CD14-positive monocyte (primary cell): ENCODE measurements at regions not wholly inside any gene's neighbourhood (a gene's known extent, or its start where the extent isn't known, plus 50 kb on each side); places are given as distances from the start of the nearest gene placed in this dataset.
"Not testable (repeated sequence)": the region's sequence is repeated elsewhere in the genome, so short reads cannot be mapped to it uniquely, and the experiment has no call there.

Experiments used
- DNase-seq, 3 donors: peaks; one replicate each; pipeline ENCODE4 v3.0.0-alpha.2; 2011 to 2022
- H2AFZ ChIP-seq: 2 replicates; pipeline ENCODE4 v1.6.0; 2012; ENCODE audit warnings: mild to moderate bottlenecking, low read depth, low read length, inconsistent platforms; ENCODE audit not compliant: insufficient read depth, poor library complexity, severe bottlenecking
- H3K27ac ChIP-seq, 2 donors: 1 replicate in 1 of 2; 2 replicates in 1 of 2; pipeline ENCODE4 v1.5.1; 2012 to 2013; ENCODE audit warnings: low read length in 2 of 2, control low read depth in 1 of 2, inconsistent platforms in 1 of 2, low read depth in 1 of 2, mild to moderate bottlenecking in 1 of 2
- H3K27me3 ChIP-seq, 2 donors: one replicate each; pipeline versions ENCODE4 v1.6.0 to v1.6.1; 2011 to 2013; ENCODE audit warnings: low read length in 2 of 2; ENCODE audit not compliant: control insufficient read depth in 2 of 2, insufficient read depth in 2 of 2
- H3K36me3 ChIP-seq, 2 donors: replicated peaks in 1 of 2; 1 replicate in 1 of 2; 2 replicates in 1 of 2; pipeline versions ENCODE4 v1.5.1 to v1.6.1; 2012 to 2013; ENCODE audit warnings: low read length in 2 of 2, control low read depth in 1 of 2, inconsistent platforms in 1 of 2, mild to moderate bottlenecking in 1 of 2; ENCODE audit not compliant: insufficient read depth in 2 of 2, control insufficient read depth in 1 of 2
- H3K4me1 ChIP-seq, 2 donors: 1 replicate in 1 of 2; 2 replicates in 1 of 2; pipeline versions ENCODE4 v1.5.1 to v1.6.1; 2012 to 2013; ENCODE audit warnings: low read length in 2 of 2, control low read depth in 1 of 2, inconsistent platforms in 1 of 2, mild to moderate bottlenecking in 1 of 2, moderate library complexity in 1 of 2; ENCODE audit not compliant: insufficient read depth in 2 of 2, control insufficient read depth in 1 of 2
- H3K4me2 ChIP-seq: replicated peaks from 2 replicates; pipeline ENCODE3; 2012; ENCODE audit warnings: low read length, moderate library complexity, mild to moderate bottlenecking; ENCODE audit not compliant: poor library complexity, severe bottlenecking; ENCODE audit errors: extremely low read depth
- H3K4me3 ChIP-seq, 3 experiments: fragments of 200-600 bp in 1 of 3; sonication (generic) in 1 of 3; replicated peaks in 1 of 3; 1 replicate in 2 of 3; 2 replicates in 1 of 3; pipeline ENCODE4 v1.5.1; 2011 to 2013; ENCODE audit warnings: low read length in 3 of 3, mild to moderate bottlenecking in 3 of 3, control low read depth in 2 of 3, low read depth in 2 of 3, inconsistent platforms in 1 of 3, moderate library complexity in 1 of 3
- H3K79me2 ChIP-seq: 2 replicates; pipeline ENCODE4 v1.6.0; 2012; ENCODE audit warnings: mild to moderate bottlenecking, control low read depth, inconsistent platforms, low read length, moderate library complexity; ENCODE audit not compliant: insufficient read depth
- H3K9ac ChIP-seq: 2 replicates; pipeline ENCODE4 v1.6.0; 2017; ENCODE audit warnings: low read length, mild to moderate bottlenecking; ENCODE audit not compliant: insufficient read depth, poor library complexity, severe bottlenecking
- H3K9me3 ChIP-seq, 2 donors: replicated peaks in 1 of 2; 1 replicate in 1 of 2; 2 replicates in 1 of 2; pipeline versions ENCODE4 v1.5.1 to v1.6.1; 2012 to 2013; ENCODE audit warnings: low read length in 2 of 2, control low read depth in 1 of 2; ENCODE audit not compliant: control insufficient read depth in 1 of 2, insufficient read depth in 1 of 2
- H4K20me1 ChIP-seq: 2 replicates; pipeline ENCODE4 v1.6.0; 2012; ENCODE audit warnings: mild to moderate bottlenecking, low read length, control low read depth, moderate library complexity; ENCODE audit not compliant: insufficient read depth
- H3K27ac Mint-ChIP-seq, 7 donors: one replicate each; pipeline ENCODE4 v1.8.0; 2020; ENCODE audit warnings: mild to moderate bottlenecking in 7 of 7, mixed read lengths in 7 of 7, moderate library complexity in 6 of 7, inconsistent platforms in 2 of 7
- H3K27me3 Mint-ChIP-seq, 3 donors: one replicate each; pipeline ENCODE4 v1.8.0; 2021 to 2022; ENCODE audit warnings: low read depth in 3 of 3, mild to moderate bottlenecking in 3 of 3, mixed read lengths in 3 of 3, moderate library complexity in 3 of 3, inconsistent platforms in 1 of 3
- H3K36me3 Mint-ChIP-seq, 2 donors: one replicate each; pipeline ENCODE4 v1.8.0; 2020; ENCODE audit warnings: mixed read lengths in 2 of 2, inconsistent platforms in 1 of 2, mild to moderate bottlenecking in 1 of 2
- H3K4me1 Mint-ChIP-seq: one replicate; pipeline ENCODE4 v1.8.0; 2020; ENCODE audit warnings: mild to moderate bottlenecking, mixed read lengths
- H3K4me3 Mint-ChIP-seq, 2 donors: one replicate each; pipeline ENCODE4 v1.8.0; 2020; ENCODE audit warnings: mild to moderate bottlenecking in 2 of 2, mixed read lengths in 2 of 2, moderate library complexity in 1 of 2
- H3K9me3 Mint-ChIP-seq, 7 donors: one replicate each; pipeline ENCODE4 v1.8.0; 2020 to 2022; ENCODE audit warnings: mixed read lengths in 7 of 7, mild to moderate bottlenecking in 6 of 7, moderate library complexity in 6 of 7, inconsistent platforms in 2 of 7
- WGBS: methylation state at CpG from one replicate; pipeline ENCODE4 v1.1.5; 2013; ENCODE audit warnings: missing lambda C conversion rate; ENCODE audit not compliant: insufficient coverage; 5-methylcytosine and 5-hydroxymethylcytosine counted together
- intact Hi-C, 2 donors: fragments of 100-400 bp; cut with micrococcal nuclease; formaldehyde crosslinking; loops; one replicate each; pipeline versions ENCODE4 v1.15.0 to v1.15.1; 2023
- TF ChIP-seq, protein P1 (sequence below): fragments of 200-600 bp; IDR thresholded peaks from one replicate; pipeline ENCODE4 v1.8.0; 2022; ENCODE audit warnings: antibody characterized with exemption, mild to moderate bottlenecking

DNA sequence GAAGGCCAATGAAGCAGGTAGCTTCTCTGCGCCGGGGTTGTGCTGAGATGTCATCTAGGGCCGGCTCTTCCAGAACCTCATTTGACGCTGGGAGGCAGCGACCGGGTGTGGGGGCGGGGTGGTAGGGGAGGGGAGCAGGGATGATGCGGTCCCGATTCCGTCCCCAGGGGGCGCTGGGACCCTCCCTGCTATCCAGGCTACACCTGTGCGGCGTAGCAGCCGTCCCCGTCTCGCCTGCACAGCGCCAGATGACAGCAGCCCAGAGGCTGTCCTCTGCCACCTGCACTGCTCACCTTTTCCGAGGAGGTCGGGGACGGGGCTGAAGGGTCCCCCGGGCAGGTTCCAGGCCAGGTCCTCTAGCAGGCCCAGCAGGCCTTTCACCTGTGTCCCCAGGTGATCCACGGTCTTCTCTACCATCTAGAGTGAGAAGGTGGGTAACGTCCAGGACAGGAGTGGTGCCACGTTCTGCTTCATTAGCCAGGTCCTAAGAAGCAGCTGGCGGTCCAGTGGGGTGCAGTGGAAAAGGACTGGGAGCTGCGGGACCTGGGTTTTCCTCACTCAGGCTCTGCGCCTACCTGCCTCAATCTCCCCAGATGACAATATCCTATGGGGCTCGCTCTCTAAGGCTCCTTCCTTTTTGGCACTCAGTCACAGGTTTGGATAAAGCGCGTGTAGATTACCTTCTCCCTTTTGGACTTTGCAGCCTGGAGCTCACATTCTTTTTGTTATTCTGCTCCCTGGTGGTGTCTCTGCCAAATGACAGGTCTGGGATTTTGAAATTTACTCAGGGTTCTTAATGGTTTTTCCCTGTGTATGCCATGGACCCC, 56.0 kb upstream of the RAB6C start:
- H3K9ac ChIP-seq, result no peak overlapping the region
- Mint-ChIP-seq H3K27ac (no peak overlapping the region), H3K4me3 (peak overlapping the region in 1 of 2 donors; percentile 69), H3K4me1 (peaks cover 3% of the 10 kb centered on the region), H3K27me3 (peaks cover 25 to 36% (median 28%) of the 10 kb centered on the region in 3 donors), H3K9me3 (peaks cover 6 to 20% (median 13%) of the 10 kb centered on the region in 7 donors), H3K36me3 (no peaks in the 10 kb centered on the region)
- H3K36me3 ChIP-seq, result no peaks in the 10 kb centered on the region
- peaks cover 5 to 13% of the 10 kb centered on the region in 2 donors for H3K9me3 ChIP-seq
- no peak overlapping the region for H3K4me3 ChIP-seq
- DNase-seq, result no peak
- no peaks in the 10 kb centered on the region for H3K79me2 ChIP-seq
- H3K4me1 ChIP-seq, result no peaks in the 10 kb centered on the region
- TF ChIP-seq, protein P1, sequence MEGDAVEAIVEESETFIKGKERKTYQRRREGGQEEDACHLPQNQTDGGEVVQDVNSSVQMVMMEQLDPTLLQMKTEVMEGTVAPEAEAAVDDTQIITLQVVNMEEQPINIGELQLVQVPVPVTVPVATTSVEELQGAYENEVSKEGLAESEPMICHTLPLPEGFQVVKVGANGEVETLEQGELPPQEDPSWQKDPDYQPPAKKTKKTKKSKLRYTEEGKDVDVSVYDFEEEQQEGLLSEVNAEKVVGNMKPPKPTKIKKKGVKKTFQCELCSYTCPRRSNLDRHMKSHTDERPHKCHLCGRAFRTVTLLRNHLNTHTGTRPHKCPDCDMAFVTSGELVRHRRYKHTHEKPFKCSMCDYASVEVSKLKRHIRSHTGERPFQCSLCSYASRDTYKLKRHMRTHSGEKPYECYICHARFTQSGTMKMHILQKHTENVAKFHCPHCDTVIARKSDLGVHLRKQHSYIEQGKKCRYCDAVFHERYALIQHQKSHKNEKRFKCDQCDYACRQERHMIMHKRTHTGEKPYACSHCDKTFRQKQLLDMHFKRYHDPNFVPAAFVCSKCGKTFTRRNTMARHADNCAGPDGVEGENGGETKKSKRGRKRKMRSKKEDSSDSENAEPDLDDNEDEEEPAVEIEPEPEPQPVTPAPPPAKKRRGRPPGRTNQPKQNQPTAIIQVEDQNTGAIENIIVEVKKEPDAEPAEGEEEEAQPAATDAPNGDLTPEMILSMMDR, result peak; percentile 16
- H3K4me2 ChIP-seq, result no peak overlapping the region
- intact Hi-C loops, result no loop called here
- H4K20me1 ChIP-seq, result no peaks in the 10 kb centered on the region
- WGBS, result 2% methylated on average over 20 of the region's 30 CpGs
- H3K27me3 ChIP-seq, result peaks cover 0 to 19% of the 10 kb centered on the region in 2 donors
- no peak overlapping the region for H3K27ac ChIP-seq
- H2AFZ ChIP-seq, result no peak overlapping the region

DNA sequence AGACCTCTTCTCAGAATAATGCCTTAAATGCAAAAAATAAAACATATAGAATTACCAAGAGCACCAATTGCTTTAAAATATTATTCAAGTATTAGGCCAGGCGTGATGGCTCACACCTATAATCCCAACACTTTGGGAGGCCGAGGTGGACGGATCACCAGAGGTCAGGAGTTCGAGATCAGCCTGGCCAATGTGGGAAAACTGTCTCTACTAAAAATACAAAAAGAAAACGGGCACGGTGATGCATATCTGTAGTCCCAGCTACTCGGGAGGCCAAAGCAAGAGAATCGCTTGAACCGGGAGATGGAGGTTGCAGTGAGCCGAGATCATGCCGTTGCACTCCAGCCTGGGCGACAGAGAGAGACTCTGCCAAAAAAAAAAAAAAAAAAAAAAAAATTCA, 55.4 kb upstream of the RAB6C start:
- H3K9ac ChIP-seq, H3K4me3 Mint-ChIP-seq, H3K4me1 ChIP-seq, H3K4me1 Mint-ChIP-seq, H3K27ac Mint-ChIP-seq, H3K27ac ChIP-seq, DNase-seq, H3K36me3 ChIP-seq, intact Hi-C loops, H2AFZ ChIP-seq, H3K36me3 Mint-ChIP-seq, H3K9me3 ChIP-seq, H3K4me2 ChIP-seq, H4K20me1 ChIP-seq, H3K79me2 ChIP-seq, H3K4me3 ChIP-seq: not testable (repeated sequence)
- Mint-ChIP-seq H3K9me3 (peaks cover 1 to 14% (median 7%) of the 10 kb centered on the region in 7 donors), H3K27me3 (peaks cover 24 to 34% (median 28%) of the 10 kb centered on the region in 3 donors)
- H3K27me3 ChIP-seq, result peaks cover 0 to 19% of the 10 kb centered on the region in 2 donors
- WGBS, result 100% methylated on average over 3 of the region's 12 CpGs
